Right forelimb (tissue), 1 donor: ENCODE measurements at regions not wholly inside any gene's neighbourhood (a gene's known extent, or its start where the extent isn't known, plus 50 kb on each side); places are given as distances from the start of the nearest gene placed in this dataset.
A peak's percentile ranks its signal among the peaks of the same experiment; 100 is the strongest.
"Not testable (repeated sequence)": the region's sequence is repeated elsewhere in the genome, so short reads cannot be mapped to it uniquely, and the experiment has no call there.

Source experiments
- DNase-seq: peaks from one replicate; pipeline ENCODE4 v3.0.0-alpha.2; 2018

- DNase-seq = no peak
Observed at GRCh38 chr12:90246688-90247087, 538.0 kb upstream of the ATP2B1 start.

- DNase-seq = peak; percentile 56
Observed at GRCh38 chr12:90245391-90245790, 536.8 kb upstream of the ATP2B1 start.

- no peak for DNase-seq
Observed at GRCh38 chr12:90244232-90244631, 535.6 kb upstream of the ATP2B1 start.

GRCh38 chr12:90243211-90243610, 534.6 kb upstream of the ATP2B1 start:
- no peak for DNase-seq

GRCh38 chr12:90239732-90240260, 531.2 kb upstream of the ATP2B1 start:
- no peak for DNase-seq

GRCh38 chr12:90238663-90239271, 530.1 kb upstream of the ATP2B1 start:
- no peak for DNase-seq

GRCh38 chr12:90237841-90238240, 529.2 kb upstream of the ATP2B1 start:
- DNase-seq = no peak

- DNase-seq = no peak
Observed at GRCh38 chr12:90235642-90236041, 527.0 kb upstream of the ATP2B1 start.

GRCh38 chr12:90234472-90234871, 525.8 kb upstream of the ATP2B1 start:
- no peak for DNase-seq

- no peak for DNase-seq
Observed at GRCh38 chr12:90233168-90234100, 524.8 kb upstream of the ATP2B1 start.

- DNase-seq = no peak
Observed at GRCh38 chr12:90229407-90230170, 521.0 kb upstream of the ATP2B1 start.

- DNase-seq = no peak
Observed at GRCh38 chr12:90226211-90226610, 517.6 kb upstream of the ATP2B1 start.

- no peak for DNase-seq
Observed at GRCh38 chr12:90216815-90217214, 508.2 kb upstream of the ATP2B1 start.

- no peak for DNase-seq
Observed at GRCh38 chr12:90216020-90216552, 507.4 kb upstream of the ATP2B1 start.

GRCh38 chr12:90211017-90211416, 502.4 kb upstream of the ATP2B1 start:
- no peak for DNase-seq

- no peak for DNase-seq
Observed at GRCh38 chr12:90209029-90209428, 500.4 kb upstream of the ATP2B1 start.

- not testable (repeated sequence) for DNase-seq
Observed at GRCh38 chr12:90208379-90208778, 499.7 kb upstream of the ATP2B1 start.

- DNase-seq = no peak
Observed at GRCh38 chr12:90207799-90208198, 499.2 kb upstream of the ATP2B1 start.

GRCh38 chr12:90205165-90205564, 496.5 kb upstream of the ATP2B1 start:
- DNase-seq = no peak

GRCh38 chr12:90203556-90203955, 494.9 kb upstream of the ATP2B1 start:
- DNase-seq = no peak

GRCh38 chr12:90199006-90199405, 490.4 kb upstream of the ATP2B1 start:
- DNase-seq = no peak

- no peak for DNase-seq
Observed at GRCh38 chr12:90193500-90193899, 484.9 kb upstream of the ATP2B1 start.

- DNase-seq = no peak
Observed at GRCh38 chr12:90188857-90189256, 480.2 kb upstream of the ATP2B1 start.
